HL-60 (cell line): ENCODE measurements at regions not wholly inside any gene's neighbourhood (a gene's known extent, or its start where the extent isn't known, plus 50 kb on each side); places are given as distances from the start of the nearest gene placed in this dataset.

Experiments
- DNase-seq, 2 experiments: peaks; one replicate each; pipeline ENCODE4 v3.0.0-alpha.2; 2010 to 2020; ENCODE audit warnings: low read depth in 1 of 2, low spot score in 1 of 2
- H3K27ac ChIP-seq: fragments of 250-450 bp; sonication (Bioruptor Pico); replicated peaks from 2 replicates; pipeline ENCODE4 v1.5.1; 2020; ENCODE audit warnings: mild to moderate bottlenecking, moderate library complexity
- H3K27me3 ChIP-seq: fragments of 250-450 bp; sonication (Bioruptor Pico); 2 replicates; pipeline ENCODE4 v1.5.1; 2021; ENCODE audit warnings: mild to moderate bottlenecking, moderate library complexity; ENCODE audit not compliant: insufficient read depth, poor library complexity, severe bottlenecking
- H3K4me3 ChIP-seq: replicated peaks from 2 replicates; pipeline ENCODE4 v1.5.1; 2011; ENCODE audit warnings: mild to moderate bottlenecking, control low read depth, low read length; ENCODE audit not compliant: insufficient read depth
- GABPA ChIP-seq: IDR thresholded peaks from 2 replicates; pipeline ENCODE4 v1.6.1; 2012; ENCODE audit warnings: low read depth
- POLR2AphosphoS5 ChIP-seq: IDR thresholded peaks from 2 replicates; pipeline ENCODE4 v1.6.1; 2012; ENCODE audit warnings: low read depth
- SPI1 ChIP-seq: IDR thresholded peaks from 2 replicates; pipeline ENCODE4 v1.6.1; 2012; ENCODE audit warnings: low read depth, mild to moderate bottlenecking, borderline replicate concordance
- TF ChIP-seq, protein P1 (sequence below): IDR thresholded peaks from one replicate; pipeline ENCODE4 v1.5.1; 2011; ENCODE audit warnings: low read length, control low read depth, inconsistent platforms; ENCODE audit not compliant: insufficient read depth
- TF ChIP-seq, protein P2 (sequence below): IDR thresholded peaks from 2 replicates; pipeline ENCODE4 v1.6.1; 2012; ENCODE audit warnings: low read depth; ENCODE audit not compliant: insufficient replicate concordance

DNA sequence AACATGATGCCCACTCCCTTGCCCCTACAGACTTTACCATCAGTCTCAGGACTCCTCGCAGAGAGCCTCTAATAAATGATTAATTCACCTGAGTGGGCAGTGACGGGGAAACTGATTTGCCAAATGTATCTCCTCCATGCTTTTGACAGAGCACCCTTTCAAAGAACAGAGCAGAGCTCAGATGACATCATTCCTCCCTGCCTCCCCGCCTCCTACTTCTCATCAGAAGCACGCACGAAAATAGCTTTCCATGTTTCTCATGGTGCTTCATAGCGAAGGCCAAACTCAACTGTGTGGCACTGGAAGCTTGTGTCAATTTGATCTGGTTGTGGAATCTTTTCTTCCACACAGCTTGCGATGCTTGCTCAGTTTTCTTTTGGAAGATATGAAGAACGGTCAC lies 442.5 kb downstream of the RPS24 start:
- H3K27ac ChIP-seq, result no peak overlapping the region
- TF ChIP-seq POLR2AphosphoS5 (no peak), GABPA (no peak), SPI1 (no peak)
- TF ChIP-seq, protein P1, sequence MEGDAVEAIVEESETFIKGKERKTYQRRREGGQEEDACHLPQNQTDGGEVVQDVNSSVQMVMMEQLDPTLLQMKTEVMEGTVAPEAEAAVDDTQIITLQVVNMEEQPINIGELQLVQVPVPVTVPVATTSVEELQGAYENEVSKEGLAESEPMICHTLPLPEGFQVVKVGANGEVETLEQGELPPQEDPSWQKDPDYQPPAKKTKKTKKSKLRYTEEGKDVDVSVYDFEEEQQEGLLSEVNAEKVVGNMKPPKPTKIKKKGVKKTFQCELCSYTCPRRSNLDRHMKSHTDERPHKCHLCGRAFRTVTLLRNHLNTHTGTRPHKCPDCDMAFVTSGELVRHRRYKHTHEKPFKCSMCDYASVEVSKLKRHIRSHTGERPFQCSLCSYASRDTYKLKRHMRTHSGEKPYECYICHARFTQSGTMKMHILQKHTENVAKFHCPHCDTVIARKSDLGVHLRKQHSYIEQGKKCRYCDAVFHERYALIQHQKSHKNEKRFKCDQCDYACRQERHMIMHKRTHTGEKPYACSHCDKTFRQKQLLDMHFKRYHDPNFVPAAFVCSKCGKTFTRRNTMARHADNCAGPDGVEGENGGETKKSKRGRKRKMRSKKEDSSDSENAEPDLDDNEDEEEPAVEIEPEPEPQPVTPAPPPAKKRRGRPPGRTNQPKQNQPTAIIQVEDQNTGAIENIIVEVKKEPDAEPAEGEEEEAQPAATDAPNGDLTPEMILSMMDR, result no peak
- TF ChIP-seq, protein P2, sequence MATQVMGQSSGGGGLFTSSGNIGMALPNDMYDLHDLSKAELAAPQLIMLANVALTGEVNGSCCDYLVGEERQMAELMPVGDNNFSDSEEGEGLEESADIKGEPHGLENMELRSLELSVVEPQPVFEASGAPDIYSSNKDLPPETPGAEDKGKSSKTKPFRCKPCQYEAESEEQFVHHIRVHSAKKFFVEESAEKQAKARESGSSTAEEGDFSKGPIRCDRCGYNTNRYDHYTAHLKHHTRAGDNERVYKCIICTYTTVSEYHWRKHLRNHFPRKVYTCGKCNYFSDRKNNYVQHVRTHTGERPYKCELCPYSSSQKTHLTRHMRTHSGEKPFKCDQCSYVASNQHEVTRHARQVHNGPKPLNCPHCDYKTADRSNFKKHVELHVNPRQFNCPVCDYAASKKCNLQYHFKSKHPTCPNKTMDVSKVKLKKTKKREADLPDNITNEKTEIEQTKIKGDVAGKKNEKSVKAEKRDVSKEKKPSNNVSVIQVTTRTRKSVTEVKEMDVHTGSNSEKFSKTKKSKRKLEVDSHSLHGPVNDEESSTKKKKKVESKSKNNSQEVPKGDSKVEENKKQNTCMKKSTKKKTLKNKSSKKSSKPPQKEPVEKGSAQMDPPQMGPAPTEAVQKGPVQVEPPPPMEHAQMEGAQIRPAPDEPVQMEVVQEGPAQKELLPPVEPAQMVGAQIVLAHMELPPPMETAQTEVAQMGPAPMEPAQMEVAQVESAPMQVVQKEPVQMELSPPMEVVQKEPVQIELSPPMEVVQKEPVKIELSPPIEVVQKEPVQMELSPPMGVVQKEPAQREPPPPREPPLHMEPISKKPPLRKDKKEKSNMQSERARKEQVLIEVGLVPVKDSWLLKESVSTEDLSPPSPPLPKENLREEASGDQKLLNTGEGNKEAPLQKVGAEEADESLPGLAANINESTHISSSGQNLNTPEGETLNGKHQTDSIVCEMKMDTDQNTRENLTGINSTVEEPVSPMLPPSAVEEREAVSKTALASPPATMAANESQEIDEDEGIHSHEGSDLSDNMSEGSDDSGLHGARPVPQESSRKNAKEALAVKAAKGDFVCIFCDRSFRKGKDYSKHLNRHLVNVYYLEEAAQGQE, result no peak
- no peak for DNase-seq
- no peak overlapping the region for H3K4me3 ChIP-seq
- H3K27me3 ChIP-seq, result no peaks in the 10 kb centered on the region

DNA sequence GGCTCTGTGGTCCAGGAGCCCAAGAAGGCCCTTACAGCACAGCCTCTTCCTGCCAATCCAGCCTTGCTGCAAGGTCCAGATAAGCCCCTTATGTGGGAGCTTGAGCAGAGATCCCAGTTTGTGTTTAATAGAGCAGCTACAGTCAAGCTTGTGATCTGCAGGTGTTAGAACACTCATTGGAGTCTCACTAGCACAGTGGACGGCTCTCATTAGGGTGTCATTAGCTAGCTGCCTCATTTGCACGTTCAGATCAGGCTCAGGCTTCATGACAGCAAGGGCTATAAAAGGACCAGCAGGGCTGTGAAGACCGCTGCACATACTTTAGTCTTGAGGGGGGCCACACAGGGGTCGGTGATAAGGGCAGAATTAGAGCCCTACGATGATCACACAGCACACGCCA lies 443.2 kb downstream of the RPS24 start:
- no peak overlapping the region for H3K4me3 ChIP-seq
- DNase-seq, result no peak
- no peak overlapping the region for H3K27ac ChIP-seq
- TF ChIP-seq, protein P2, result no peak
- TF ChIP-seq, protein P1, result no peak
- no peak for TF ChIP-seq GABPA
- TF ChIP-seq SPI1, result no peak
- TF ChIP-seq POLR2AphosphoS5, result no peak
- no peaks in the 10 kb centered on the region for H3K27me3 ChIP-seq

DNA sequence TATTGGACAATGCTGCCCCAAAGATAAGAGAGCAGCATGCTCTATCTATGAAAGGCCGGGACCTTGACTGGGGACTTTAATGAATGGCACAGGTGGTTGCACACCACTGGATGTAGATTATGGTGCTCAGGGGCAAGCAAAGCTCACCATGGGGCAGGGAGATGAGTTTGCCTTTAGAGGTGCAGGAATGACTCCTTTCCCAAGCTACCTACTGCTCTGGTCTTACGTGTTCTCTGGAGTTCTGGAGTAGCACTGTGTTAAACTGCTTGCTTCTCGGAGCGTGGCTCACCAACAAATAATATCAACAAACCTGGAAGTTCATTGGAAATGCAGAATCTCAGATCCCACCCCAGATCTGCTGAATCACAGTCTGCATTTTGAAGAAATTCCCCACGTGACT lies 445.3 kb downstream of the RPS24 start:
- Histone ChIP-seq H3K4me3 (no peak overlapping the region), H3K27ac (no peak overlapping the region), H3K27me3 (peaks cover 2% of the 10 kb centered on the region)
- TF ChIP-seq SPI1, result no peak
- no peak for TF ChIP-seq GABPA
- TF ChIP-seq, protein P1, result no peak
- TF ChIP-seq POLR2AphosphoS5, result no peak
- TF ChIP-seq, protein P2, result no peak
- DNase-seq, result no peak
